Suppressor macrophage treated with lipopolysaccharide for 1 hour (primary cell): ENCODE measurements at regions not wholly inside any gene's neighbourhood (a gene's known extent, or its start where the extent isn't known, plus 50 kb on each side); places are given as distances from the start of the nearest gene placed in this dataset.

ENCODE experiments used
- DNase-seq, 3 donors: peaks; one replicate each; pipeline ENCODE4 v3.0.0-alpha.2; 2020 to 2022

- DNase-seq = no peak
These were observed 63.8 kb downstream of the MRPL46 start for GRCh38 chr15:88403351-88403791.

DNA sequence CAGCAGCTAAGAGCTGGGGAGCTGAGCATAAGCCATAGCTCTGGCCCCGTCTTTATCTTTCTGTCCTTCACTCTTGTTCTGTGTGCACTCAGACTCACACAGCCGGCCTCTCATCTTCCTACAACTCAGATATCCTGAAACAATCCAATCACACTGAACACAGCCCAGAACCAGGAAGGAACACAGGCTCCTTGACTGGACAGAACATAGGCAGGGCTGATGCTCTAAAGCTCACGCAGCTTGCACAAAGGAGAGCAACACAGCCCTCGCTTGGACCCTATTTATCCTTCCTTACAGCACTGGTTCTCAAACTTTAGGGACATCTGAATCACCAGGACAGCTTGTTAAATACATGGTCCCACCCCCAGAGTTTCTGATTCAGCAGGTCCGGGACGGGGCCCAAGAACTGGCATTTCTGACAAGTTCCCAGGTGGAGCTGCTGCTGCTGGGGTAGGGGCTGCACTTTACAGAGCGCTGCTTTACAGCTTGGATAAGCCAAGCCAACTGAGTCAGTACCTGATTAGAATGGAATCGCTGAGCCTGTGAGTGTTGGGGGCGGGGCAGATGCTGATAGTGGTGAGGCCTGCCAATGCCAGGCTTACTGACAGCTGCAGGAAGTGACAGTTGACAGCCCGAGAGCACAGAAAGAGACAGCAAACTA is 65.1 kb downstream of the MRPL46 start:
- DNase-seq = no peak

- no peak for DNase-seq
These were observed 65.8 kb downstream of the MRPL46 start for GRCh38 chr15:88401251-88401995.

GRCh38 chr15:88400591-88401250 is 66.5 kb downstream of the MRPL46 start:
- DNase-seq = no peak

- no peak for DNase-seq
These were observed 67.1 kb downstream of the MRPL46 start for GRCh38 chr15:88400084-88400483.

DNA sequence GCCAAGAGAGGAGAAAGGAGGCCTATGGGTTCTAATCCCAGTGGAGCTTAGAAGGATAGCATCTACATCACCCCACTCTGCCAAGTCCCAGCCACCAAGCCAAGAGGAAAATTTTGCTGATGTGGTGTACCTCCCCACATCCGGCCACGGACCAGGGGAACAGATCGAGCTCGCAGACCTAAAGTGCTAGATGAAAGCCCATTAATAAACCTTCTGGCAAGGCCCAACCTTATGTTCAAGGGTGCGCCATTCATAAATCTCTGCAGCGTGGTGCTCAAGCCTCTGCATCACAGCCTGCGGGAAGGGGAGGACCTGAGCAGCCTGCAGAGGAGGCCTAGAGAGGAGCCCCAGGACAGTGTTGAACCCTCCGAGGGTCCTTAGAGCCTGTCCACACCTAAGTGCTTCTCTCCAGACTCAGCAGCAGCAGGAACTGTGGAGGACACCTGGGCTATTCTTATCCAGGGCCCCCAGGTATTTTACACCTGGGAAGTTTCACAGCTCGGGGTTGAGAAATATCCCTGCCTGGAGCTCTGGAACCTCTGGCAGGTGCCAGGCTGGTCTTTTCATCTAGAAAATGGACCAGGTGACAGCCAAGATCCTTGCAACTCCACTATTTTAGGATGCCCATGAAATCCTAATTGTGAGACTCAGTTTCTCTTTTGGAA is 68.0 kb downstream of the MRPL46 start:
- no peak for DNase-seq

DNA sequence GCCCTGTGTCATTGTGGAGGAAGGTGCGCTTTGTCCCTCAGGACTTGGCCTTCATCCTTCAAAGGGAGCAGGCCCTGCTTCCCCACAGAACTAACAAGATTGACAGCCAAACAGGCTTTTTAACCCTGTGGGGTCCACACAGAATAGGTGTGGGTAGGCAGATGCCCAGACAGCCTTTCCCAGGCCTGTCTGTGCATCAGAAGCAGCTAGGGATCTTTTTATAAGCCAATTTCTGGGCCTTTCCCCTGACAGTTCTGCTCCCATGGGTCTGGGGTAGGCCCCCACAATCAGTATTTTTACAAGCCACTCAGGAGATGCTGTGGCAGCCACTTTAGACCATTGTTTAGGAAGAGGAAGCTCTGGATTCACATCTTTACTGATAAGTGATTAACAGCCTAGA is 69.2 kb downstream of the MRPL46 start:
- DNase-seq = no peak

DNA sequence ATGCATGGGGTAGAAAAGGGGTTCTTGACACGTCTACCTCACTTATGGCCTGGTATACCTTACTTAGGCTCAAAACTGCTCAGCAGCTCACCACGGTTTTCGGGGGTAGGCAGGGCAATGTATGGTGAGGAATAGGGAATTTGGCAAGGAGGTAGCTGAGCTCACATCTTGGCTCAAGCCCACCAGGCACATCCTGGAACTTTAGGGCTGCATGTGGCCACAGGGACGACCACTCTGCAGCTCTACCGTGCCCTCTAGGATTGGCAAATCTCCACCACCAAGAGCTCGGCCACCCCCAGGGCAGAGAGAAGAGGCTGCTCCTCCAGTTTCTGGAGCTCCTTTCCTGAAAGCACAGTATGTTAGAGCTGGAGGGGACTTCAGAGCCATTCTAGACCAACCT is 69.7 kb downstream of the MRPL46 start:
- DNase-seq = no peak

DNA sequence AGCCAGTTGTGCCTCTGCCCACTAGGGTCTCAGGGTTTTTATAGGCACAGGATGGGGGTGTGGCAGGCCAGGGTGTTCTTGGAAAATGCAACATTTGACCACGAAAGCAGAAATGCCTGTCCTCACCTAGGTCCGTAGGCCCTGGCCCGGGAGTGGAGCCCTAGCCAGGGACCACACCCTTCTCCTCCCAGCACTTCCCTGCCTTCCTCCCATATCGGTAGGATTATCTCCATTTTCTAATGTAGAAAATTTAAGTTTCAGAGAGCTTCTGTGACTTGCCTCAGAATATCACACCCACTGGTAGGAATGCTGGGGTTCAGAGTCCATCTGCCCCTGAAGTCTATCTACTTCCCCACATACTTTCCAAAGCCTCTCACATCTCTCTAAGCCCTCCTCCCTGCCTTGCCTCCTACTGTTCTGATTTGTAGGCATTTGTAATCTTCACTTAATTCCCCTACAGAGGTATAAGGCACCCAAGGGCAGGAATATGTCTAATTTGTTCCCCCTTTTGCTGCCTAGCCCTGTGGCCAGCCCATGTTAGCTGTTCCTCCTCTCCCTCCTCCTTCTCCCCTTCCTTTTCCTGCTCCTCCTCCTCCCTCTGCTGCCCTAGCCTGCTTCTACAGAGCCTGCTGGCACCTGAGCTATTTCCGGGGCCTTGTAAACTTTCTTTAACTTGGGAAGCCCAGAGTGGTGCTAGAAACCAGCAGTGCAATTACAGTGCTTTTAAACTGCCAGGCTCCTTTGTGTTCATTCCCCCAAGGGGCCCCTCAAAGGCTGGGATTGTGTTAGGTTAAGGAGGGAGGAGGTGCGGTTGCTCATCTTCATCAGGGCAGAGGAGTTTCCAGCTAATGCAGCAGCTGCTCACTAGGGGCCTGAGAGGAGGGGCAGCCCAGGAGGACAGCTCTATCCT is 71.1 kb downstream of the MRPL46 start:
- no peak for DNase-seq

DNA sequence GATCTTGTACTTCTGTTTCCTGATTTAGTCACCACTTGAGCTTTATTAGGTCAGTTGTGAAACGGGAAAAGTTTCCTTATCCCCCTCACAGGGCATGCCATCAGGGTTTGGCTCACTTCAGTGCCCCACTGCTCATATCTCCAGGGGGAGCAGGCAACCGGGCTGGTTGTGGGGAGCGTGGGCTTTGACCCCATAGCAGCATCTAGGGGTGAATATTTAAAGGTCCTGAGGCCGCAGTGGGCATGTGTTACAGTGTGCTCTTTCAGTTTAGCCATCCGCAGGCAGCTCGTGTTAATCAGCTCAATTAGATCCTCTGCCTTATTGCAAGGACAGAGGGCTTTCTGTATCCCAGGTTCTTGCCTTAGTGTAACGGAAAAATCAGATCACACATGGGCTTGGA is 71.9 kb downstream of the MRPL46 start:
- DNase-seq = no peak

DNA sequence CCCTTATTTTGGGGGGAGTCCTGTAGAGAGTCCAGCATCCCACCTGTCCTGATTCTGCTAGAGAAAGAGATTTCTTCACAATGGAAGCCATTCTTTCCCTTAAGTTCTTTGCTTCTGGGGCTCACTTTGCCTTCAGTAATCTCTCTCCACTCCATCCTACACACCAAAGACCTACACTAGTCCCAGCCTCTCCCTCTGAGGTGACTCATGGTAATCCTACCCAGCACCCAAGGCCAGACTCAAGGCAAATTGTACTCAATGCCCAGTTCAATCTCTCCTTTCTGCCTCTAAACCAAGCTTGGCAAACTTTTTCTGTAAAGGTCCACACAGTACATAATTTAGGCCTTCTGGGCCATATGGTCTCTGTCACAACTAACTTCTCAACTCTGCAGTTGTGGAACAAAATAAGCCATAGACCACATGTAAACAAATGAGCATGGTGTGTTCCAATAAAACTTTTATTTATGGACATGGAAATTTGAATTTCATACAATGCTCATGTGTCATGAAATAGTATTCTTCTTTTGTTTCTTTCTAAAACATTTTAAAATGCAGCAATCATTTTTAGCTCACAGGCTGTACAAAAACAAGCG is 72.5 kb downstream of the MRPL46 start:
- no peak for DNase-seq

- peak in 1 of 3 donors; percentile 9 for DNase-seq
These were observed 73.3 kb downstream of the MRPL46 start for GRCh38 chr15:88393719-88394519.

DNA sequence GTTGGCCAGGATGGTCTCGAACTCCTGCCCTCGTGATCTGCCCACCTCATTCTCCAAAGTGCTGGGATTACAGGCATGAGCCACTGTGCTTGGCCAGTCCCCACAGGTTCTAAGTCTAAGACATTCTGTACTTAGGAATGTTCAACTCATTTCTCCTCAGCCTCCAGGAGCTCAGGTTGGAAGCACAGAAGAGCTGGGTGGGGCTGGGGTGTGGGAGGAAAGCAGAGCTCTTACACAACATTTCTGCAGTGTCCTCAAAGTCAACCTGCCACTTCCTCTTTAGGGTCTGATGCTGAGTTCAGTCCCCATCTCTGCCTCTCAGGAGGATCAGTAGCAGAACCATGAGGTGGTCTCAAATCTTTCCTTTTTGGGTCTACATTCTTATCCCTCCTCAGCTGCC is 75.5 kb downstream of the MRPL46 start:
- peak in 2 of 3 donors; percentile 16 to 20 for DNase-seq

GRCh38 chr15:88391006-88391405 is 76.2 kb downstream of the MRPL46 start:
- no peak for DNase-seq

DNA sequence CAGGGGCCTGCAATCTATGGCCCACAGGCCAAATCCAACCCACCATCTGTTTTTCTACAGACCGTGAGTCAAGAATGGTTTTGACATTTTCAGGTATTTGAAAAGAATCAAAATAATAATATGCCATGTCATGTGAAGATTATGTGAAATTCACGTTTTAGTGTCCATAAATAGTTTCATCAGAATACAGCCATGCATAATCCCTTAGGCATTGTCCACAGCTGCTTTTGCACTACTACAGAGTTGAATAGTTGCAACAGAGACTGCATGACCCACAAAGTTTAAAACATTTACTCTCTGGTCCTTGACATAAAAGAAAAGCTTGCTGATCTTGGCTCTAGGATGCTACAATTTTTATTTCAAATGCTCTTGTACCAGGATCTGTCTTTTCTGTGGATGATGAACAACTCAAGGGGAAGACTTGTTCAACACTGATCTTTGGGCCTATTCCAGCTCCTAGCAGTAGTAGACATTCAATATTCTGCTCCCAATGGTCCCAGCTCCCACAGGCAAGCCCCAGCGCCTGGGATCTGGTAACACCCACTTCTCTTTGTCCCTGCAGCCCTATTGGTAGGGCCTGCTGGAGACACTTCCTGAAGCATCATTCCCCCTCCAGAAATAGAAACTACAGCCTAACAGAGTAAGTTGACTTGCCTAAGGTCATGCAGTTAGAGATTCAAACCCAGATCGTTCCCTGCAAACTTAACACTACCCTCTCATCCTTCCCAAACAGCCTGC is 76.9 kb downstream of the MRPL46 start:
- no peak for DNase-seq

- no peak for DNase-seq
These were observed 78.1 kb downstream of the MRPL46 start for GRCh38 chr15:88389120-88389519.

GRCh38 chr15:88388686-88389085 is 78.5 kb downstream of the MRPL46 start:
- DNase-seq = no peak

DNA sequence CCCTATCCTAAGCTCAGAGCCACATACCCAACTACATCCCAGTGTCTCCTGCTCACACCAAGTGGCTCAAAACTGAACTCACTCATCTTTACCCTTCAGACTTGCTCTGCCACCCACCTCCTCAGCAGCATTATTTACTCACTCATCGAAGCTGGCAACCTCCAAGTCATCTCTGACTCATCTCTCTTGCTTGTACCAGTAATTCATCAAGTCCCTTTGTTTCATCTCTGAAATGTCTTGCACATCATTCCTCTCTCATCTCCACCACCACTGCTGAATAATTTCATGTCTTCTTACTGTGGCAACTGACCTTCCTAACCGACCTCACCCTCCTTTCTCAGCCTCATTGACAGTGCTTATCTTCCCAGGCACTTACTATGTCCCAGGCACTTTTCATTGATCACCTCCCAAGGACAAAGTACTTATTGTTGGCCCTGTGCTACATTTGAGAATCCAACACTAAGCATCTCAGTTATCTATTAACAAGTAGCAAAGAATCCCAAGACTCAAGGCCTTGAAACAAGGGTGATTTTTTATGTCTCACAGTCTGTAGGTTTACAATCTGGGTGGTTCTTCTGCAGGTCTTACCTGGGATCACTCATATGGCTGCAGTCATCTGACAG is 82.0 kb downstream of the MRPL46 start:
- peak in 1 of 3 donors; percentile 40 for DNase-seq

DNA sequence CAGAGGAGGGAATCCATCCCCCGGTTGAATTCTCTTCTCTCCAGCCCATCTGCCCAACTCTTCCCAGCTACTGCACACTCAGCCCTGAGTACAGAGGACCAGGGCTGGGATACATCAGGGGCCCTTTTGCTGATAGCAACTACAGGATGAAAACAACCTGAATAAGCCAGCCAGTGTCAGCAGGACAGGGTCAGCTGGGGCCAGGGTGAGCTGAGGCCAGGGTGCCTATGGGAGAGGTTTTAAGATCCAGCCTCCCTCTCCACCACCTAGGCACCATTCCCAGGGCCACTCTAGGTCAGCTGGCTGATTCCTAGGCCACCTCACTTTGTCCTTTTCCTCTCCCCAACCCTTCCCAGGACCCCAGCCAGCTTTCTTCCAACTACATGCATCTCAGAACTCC is 83.8 kb downstream of the MRPL46 start:
- DNase-seq = no peak

DNA sequence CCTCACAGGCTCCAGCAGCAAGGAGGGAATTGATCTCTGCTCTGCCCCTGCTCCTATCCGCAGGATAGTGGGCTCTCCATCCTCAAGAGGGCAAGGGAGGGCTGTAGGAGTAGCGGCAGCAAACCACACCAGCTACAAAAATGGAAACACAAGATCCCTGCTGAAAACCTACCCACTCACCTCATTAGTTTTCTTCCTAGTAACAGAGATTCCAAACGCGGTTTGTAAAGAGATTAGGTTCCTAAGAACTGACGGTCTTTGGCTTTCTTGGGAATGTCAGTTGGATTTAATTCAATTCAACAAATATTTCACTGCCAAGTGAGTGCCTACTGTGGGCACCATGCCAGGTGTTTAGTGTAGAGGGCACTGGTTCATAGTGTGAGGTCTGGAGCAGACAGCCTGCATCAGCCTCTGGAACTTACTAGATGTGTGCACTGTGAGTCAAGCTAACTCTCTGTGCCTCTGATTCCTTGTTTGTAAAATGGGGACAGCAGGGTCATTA is 84.7 kb downstream of the MRPL46 start:
- DNase-seq = no peak
